HT-29 (cell line): ENCODE measurements at regions not wholly inside any gene's neighbourhood (a gene's known extent, or its start where the extent isn't known, plus 50 kb on each side); places are given as distances from the start of the nearest gene placed in this dataset. TPM values are rescaled to one million over a fixed set of nuclear protein-coding genes. Genes with fewer than 3 reads are reported as not detected.

Experiments
- DNase-seq: peaks from one replicate; pipeline ENCODE4 v3.0.0-alpha.2; 2015; ENCODE audit warnings: low spot score
- small RNA-seq: library from RNA; depleted of rRNA; stranded (forward); fragments of <200 nt; gene quantifications from one replicate; pipeline ENCODE3, GENCODE V24; 2014

DNA sequence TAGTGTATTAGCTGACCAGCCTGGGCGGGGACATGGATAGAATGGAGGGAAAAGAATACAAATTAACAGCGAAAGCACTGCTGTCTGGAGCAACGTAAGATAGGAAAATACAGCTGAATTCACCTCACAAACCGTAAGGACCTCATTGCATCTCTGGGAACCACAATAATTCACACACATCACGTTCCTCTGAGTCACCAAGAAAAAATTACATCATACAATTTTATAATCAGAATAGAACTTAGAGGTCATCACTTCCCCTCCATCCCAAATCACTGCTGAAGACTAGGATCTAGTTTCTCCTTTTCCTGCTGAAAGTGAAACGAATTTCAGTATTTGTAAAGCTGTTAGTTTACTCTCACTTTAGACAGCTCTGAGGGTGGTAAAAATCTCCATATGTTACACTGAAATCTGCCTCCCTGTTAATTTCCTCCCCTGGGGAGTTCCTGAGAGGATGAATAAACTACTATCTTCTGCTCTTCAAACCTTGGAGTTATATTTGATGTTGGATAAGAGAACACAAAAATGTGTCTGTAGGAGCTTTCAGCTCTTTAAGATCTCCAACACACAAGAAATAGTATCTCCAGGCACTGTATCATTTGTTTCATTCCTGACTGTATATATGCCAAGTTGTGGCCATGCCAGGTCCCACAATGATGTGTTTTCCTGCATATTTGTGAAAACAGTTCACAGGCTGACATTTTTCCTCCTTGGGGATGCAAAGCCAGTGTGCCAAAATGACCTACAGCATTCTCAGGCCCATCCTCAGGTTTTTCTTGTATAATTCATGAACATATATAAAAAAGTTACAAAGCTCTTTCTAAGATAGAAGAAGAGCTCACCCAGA, 63.8 kb upstream of the SSTR1 start:
- DNase-seq = no peak

- no peak for DNase-seq
Observed at GRCh38 chr14:38145142-38145541, 62.6 kb upstream of the SSTR1 start.

- DNase-seq = no peak
Observed at GRCh38 chr14:38150075-38150474, 57.6 kb upstream of the SSTR1 start.

Small RNA genes in the stretch of these regions (small RNA-seq; reads per million reads assigned to genes)
- gene RF00406 (0.50 reads per million), gene RNU6-1277P (not detected)
